IMR-90 (cell line): ENCODE measurements at regions not wholly inside any gene's neighbourhood (a gene's known extent, or its start where the extent isn't known, plus 50 kb on each side); places are given as distances from the start of the nearest gene placed in this dataset.

Source experiments
- CTCF ChIP-seq: conservative IDR thresholded peaks from 2 replicates; pipeline ENCODE4 v1.5.1; 2012; ENCODE audit warnings: mild to moderate bottlenecking, low read depth, low read length, improper control_type of control experiment
- ELK1 ChIP-seq: fragments of 150-350 bp; IDR thresholded peaks from 2 replicates; pipeline ENCODE4 v1.6.1; 2016; ENCODE audit warnings: low read depth, mild to moderate bottlenecking, low read length, moderate library complexity, borderline replicate concordance
- FOS ChIP-seq: fragments of 150-350 bp; IDR thresholded peaks from 2 replicates; pipeline ENCODE4 v1.6.1; 2016; ENCODE audit warnings: low read depth, low read length
- POLR2A ChIP-seq: IDR thresholded peaks from 2 replicates; pipeline ENCODE4 v1.6.1; 2012; ENCODE audit warnings: mild to moderate bottlenecking, low read depth, low read length
- RAD21 ChIP-seq: IDR thresholded peaks from 2 replicates; pipeline ENCODE4 v1.6.1; 2012; ENCODE audit warnings: low read length, improper control_type of control experiment
- SMC3 ChIP-seq: fragments of 150-350 bp; IDR thresholded peaks from 2 replicates; pipeline ENCODE4 v1.6.1; 2016; ENCODE audit warnings: low read depth, mild to moderate bottlenecking, antibody characterized with exemption, low read length, moderate library complexity
- USF2 ChIP-seq: fragments of 150-350 bp; IDR thresholded peaks from 2 replicates; pipeline ENCODE4 v1.6.1; 2017; ENCODE audit warnings: mild to moderate bottlenecking, antibody characterized with exemption, low read length, low read depth

GRCh38 chr4:30181512-30181911 lies 538.7 kb upstream of the PCDH7 start:
- TF ChIP-seq POLR2A (no peak), CTCF (no peak), ELK1 (no peak), RAD21 (no peak), SMC3 (no peak), USF2 (no peak), FOS (no peak)
